Hippocampal formation (tissue), 2 donors: ENCODE measurements at regions not wholly inside any gene's neighbourhood (a gene's known extent, or its start where the extent isn't known, plus 50 kb on each side); places are given as distances from the start of the nearest gene placed in this dataset.

ENCODE experiments used
- DNase-seq, 2 donors: peaks; one replicate each; lab custom pipeline; 2025; lab: John Stamatoyannopoulos, UW

DNA sequence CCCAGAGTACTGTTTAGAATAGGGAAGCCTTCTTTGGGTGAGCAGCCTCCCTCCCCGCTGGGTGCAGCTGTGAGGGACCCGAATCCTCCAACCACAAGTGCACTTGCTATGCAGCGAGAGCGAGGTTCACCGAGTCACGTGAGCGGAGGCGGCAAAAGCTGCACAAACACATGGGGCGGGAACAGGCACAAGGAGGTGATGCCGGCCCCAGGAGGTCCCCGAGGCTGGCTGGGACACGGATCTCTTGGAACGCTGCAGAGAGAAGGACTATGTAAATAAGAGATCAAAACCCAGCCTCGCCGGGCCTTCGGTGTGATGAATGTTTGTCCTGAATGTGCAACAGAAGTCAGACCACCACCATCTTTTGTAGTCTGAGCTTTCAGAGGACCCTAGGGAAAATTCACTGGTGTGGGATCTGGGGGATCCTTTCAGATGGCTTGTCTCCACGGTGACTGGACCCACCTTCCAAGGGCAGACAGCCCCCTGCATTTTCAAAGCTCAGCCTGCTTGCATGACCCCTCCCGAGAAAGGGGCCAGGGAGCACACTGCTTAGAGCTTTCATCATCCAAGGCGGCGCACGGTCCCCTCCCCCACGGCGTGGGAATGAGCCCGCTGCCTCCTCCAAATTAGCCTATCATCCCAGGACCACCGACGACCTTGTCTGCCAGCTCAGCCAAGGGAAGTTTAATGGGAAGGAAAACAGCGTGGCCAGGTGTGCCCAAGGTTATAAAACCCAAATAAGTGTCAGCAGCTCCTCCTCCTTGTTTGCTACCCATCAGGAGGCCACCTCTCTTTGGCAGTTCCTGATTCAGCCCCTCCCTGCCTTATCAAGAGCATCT, 327.7 kb downstream of the CXCL12 start:
- DNase-seq, result no peak

DNA sequence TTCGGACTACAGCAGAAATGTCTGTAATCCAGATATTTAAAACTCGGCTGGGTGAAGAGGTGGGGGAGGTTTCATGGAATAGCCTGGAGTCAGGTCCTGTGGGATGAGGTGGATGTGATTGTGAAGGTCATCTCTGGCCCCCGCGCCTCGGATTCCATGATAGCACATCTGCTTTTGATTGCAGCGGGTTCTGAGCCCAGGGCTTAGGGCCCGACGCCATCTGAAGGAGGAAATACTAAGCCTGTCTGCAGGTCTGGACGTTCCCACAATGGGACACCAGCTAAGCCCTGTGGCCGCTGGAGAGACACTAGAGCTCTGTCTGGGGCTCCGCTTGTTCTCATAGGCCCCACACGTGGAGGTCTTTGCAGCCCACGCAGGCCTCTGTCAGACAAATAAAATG, 328.7 kb downstream of the CXCL12 start:
- no peak for DNase-seq

DNA sequence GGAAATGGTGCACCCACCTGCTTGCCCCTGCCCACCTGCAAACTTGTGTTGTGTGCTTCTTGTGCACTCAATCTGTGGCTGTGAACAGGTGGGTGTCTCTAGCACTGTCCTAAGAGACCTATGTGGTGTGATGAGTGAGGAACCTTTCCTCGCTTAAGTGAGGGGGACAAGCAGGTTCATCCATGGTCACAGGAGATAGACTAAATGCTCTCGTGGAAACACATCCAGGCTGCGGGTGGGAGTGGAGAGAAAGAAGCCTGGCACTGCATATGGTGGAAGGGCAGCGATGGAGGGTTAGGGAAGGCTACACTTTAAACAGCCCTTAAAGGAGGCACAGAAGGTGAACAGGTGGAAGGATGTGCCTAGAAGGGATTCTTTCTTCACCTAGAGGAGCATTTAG, 330.9 kb downstream of the CXCL12 start:
- no peak for DNase-seq

DNA sequence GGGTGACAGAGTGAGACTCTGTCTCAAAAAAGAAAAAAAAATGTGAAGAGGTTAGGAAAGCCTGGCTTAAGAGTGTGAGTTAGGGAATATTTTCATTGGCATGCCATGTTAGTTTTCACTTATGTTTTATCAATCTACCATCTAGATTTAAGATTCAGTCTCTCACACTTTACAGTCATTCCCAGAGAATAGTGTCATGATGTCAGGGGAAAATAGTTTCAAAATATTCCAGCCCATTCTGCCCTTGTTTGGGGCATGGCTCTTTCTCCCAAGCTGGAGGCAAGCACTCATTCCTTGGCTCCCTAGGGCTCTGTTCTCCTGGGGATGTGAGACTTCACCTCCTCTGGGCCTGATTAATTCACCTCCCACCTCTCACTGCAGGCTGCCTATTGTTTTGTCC, 331.5 kb downstream of the CXCL12 start:
- DNase-seq, result no peak

DNA sequence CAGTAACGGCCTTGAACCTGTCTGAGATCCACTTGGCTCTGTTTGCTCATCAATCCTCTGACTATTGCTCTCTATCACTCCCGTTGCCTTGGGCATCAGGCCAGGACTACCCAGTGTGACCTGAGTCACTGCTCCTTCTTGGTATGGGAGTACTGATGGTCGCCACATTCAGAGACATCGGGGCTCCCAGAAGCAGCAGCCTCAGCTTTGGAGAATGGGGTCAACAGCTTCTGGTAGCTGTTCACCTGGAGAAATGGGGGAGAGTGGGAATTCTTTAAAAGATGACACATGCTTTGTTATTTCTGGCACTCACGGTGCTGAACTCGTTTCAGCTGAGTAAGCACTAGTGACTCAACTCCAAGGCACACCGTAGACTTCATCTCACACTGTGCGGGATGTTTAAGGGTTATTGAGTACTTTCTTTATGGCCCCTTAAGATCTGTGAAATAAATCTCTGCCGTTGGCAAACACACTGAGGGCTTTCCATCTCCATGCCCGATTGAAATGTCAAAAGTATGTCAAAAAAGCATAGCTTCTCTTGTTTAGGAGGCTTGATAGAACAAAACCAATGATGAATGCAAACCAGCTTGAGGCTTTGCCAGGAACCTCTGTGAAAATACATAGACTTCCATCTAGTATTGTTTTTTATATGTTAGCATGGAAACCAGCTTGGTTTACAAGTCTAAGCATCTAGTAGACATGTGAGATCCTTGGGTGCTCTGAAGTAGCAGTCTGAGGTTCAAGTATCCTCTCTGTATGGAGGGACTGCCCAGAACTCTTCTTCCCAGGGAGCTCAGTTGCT, 333.1 kb downstream of the CXCL12 start:
- DNase-seq, result no peak

DNA sequence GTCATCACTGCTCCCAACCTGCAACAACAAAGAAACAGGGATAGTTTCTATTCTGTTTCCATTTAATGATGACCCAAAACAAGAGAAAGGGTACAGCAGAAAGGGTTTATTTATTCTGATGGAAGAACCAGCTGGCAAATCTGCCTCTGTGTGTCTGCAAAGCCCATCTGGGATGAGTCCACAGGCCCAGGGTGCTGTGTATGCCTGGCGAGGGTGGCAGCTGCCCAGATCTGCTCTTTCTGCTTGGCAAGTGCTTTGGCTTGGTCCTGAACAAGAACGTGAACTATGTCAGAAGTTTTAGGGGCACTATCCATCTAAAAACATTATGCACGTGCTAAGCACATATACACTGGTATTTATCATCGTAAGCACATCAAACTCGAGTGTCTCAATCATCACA, 333.8 kb downstream of the CXCL12 start:
- DNase-seq, result no peak

DNA sequence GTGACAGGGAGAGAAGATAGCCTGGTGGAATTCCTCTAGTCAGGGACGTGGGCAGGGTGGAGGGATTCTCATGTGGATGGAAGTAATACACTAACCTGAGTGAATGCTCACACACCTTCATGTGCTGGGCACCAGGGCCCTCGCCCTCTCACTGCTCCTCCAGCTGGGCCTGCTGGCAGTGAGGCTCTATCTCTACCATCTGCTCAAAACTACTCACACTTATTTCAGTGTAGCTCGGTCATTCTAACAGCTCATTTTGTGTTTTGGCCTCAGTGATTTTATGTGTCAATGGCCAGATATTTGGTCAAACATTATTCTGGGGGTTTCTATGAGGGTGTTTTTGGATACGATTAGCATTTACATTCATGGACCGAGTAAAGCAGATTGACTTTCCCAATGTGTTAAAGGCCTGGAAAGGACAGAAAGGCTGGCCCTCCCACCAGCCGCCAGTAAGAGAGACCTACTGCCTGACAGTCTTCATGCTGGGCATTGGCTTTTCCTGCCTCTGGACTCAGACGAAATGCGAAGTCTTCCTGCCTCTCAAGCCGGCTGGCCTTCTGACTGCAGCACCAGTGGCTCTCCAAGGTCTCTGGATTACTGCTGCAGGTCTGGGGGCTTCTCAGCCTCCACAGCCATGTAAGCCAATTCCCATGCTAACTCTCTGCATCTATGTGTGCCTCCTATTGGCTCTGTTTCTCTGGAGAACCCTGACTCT, 335.4 kb downstream of the CXCL12 start:
- no peak for DNase-seq

DNA sequence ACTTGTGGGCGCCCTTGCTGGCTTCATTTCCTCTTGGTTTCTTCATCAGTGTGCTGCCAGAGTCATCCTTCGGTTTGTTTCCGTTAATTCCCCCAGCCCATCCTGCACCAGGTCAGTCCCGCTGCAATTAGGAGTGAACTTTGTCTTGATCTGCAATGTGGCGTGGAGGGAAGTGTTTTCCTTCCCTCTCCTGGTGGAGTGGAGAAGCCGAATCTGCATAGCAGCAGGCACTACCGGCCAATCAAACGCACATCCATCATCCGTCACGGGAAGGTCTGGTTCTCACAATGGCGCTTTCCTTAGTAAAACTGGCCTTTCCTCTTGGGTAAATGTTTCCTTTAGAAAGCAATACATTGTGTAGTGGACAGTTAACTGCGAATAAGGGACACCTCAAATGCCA, 337.5 kb downstream of the CXCL12 start:
- no peak for DNase-seq

DNA sequence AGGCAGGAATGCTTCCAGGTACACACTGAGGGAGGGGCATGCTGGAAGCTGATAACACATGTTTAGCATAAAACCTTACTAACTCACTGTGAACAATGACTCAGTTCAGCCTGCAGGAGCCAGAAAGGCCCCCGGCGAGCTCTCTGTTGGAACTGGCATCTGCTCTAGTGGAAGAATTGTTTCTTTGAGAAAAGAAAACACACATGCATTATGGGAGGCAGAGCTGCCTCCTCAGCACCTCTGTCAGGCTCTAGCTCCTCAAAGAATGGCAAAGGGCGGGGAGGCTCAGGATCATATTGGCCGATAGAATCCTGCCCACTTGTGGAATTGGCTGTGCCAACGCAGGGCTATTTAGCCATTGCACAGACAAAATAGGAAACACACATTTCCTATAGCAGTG, 338.3 kb downstream of the CXCL12 start:
- DNase-seq, result peak in 1 of 2 donors; percentile 36

DNA sequence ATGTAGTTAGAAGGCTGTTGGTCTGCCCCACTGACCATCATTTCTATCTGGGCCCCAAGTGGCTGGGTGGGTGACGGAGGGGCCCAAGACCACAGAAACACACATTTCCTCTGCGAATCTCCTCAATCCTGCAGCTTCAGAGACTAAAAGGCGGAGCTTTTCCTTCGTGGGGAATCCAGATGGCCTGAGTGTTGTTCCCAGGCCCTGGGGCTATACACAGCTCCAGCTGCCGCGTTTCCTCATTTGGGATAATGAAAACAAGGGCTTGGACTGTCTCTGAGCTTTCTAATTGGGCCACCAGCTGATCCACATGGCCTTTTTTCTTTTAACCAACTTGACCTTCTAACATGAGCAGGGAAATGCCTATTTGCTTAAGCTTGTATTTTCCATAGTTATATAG, 339.9 kb downstream of the CXCL12 start:
- DNase-seq, result no peak

DNA sequence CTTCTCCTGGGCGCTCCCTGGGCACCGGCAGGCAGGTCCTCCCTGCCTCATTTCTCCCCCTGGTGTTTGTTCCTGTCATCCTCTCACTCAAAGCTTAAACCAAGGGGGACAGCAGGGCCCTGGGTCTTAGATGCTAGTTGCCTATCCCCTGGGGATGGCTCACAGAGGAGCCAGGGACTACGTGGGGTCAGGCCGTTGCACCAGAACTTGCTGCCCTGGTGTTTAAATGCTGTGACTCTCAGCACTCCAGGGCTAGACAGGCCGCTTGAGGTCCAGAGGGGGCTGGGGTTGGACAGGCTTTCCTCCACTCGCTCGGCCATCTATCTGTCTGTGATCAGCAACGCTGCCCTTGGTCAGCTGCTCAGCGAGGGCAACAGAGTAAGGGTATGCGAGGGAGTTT, 340.3 kb downstream of the CXCL12 start:
- no peak for DNase-seq

DNA sequence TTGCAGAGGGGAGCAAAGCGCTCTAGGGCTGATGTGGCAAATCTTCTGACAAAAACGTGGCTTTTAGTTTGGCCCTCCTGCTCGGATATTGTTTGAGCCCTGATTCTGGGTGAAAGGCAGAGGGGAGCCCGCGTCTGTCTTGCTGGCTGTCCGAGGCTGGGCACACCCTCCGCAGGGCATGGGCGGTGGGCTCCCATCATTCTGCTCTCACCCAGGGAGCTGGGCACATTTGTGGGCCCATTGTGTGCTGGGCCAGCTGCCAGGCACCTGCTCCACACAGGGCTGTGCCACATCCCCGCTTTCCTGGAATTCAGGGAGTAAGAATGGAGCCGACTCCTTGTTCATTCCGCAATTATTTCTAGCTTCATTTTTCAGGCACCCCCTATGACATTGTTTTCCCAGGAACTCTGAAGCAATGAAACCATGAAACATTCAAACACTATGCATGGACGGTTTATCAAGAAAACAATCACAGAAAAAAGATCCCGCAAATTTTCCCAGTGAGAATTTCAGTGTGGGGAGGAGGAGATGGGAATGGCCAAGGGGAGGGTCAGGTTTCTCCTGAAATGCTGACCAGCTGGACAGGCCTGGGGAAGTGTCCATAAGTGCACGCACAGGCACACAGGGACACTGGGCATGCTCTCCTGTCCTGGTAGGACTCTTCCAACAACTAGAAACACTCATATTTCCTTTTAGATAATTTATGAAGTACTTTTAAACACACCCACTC, 341.1 kb downstream of the CXCL12 start:
- no peak for DNase-seq

DNA sequence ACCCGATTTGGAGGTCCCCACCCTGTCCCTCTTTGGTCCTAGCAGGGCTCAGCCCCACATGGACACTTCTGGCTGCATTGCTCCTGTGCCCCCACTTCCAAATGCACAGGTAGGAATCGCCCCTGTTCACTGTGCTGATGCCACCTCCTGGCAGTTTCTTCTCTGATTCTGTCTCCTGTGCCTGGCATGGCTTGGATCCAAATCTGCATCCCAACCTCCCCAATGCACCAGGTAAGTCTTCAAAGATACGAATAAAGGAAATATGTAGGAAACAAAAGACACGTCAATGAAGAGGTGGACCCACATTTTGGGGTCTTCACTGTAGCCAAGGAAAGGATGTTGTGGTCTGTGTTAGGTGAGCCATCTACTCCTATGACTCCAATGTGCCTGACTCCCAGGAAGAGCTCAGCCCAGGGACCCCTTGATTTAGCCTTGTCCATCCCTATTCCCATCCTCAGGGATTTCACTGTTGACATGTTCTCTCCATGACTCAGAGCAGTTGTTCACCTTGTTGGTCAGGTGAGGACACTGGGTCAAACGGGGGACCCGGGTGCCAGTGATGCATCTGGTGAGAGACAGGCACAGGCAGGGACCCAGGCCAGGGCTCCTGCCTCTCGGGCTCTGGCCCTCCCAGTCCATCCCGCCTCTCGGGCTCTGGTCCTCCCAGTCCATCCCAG, 341.8 kb downstream of the CXCL12 start:
- DNase-seq, result no peak

DNA sequence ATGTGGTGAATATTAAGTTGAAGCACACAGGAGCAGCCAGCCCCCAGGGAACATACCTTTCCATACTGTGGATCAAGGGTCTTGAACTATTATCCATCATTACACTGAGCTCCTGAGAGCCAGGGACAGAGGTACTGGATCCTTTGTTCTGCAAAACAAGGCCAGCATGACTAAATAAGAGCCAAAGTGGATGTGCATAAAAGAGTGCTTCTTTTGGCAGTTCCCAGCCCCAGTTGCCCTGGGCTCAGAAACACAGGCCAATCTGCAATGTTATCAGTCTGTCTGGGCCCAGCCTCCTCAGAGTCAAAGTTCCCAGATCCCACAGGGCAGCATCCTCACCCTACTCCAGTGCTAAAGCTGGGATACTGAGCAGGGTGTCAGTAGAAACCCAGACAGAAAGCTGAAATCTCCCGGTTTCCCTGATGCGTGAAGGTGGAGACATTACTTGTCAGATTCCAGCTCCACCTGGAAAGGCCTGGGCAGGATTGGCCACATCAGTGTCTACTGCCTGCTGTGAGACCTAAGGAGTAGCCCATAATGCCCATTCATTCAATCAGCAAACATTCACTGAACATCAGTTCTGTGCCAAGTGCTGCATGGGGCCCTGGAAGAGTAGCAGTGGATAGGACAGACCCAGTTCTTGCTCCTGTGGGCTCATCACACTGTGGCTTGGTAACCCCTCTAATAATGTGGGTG, 342.7 kb downstream of the CXCL12 start:
- DNase-seq, result no peak

DNA sequence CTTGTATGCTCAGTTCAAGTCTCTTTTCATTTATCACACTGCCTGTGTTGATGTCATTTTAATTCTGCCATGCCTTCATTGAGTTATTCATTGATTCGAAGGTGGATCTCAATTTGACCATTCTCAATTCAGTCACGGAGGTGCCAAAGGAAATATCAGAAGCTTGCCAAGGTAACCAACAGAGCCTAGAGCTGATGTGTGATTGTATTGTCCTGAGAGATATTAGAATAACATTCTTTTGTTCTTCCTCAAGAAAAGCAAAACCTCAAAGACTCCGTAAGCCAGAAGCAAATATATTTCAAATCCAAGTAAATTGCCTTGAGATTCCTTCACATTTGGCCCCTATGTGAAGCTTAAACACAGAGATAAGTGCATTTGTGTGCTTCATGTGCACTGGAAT, 345.3 kb downstream of the CXCL12 start:
- DNase-seq, result no peak

DNA sequence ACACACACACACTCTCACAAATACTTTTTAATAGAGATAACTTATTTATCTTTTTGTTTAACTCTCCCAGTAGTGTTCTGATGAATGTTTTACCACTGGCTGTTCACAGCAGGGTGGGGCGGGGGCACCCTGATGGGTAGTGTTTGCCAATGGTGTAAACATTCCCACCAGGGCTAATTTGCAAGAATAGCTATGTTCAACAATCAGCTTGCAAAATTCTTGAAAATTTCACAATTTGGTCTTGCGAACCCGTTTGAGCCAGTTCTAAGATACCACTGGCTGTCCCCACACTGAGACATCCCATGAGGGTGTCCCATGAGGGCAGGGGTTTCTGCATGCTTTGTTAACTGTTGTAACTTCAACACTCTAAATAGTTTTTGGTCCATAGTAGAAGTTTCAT, 348.5 kb downstream of the CXCL12 start:
- no peak for DNase-seq

DNA sequence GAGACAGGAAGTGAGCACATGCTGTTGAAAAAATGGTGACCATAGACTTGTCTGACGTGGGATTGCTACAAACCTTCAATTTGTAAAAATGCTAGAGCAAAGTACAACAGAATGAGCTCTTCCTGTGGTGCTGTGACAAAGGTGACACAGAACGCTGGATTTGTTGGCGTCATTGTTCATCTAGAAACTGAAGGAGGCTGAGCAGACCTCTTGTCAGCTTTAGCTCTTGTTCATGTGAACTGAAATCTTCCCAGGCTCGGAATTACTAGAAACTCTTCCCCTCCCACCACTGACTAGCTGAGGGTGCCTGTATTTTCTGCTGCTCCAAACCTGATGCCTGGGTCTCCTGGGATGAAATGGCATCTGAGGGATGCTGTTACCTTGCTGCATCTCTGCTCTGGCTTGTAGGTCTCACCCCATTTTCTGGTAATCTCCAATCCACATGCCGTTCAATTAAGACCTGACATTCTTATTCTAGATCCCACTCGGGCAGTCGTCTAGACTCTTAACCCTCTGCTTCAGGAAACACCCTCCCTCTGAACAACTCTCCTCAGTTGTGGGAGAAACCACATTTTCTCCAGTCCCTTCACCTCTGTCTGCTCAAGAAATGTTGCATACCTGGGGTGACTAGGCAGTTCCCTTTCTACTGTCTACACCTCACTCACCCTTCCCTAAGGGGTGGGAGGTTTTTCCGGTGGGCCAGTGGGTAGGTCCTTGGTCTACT, 349.3 kb downstream of the CXCL12 start:
- DNase-seq, result no peak

DNA sequence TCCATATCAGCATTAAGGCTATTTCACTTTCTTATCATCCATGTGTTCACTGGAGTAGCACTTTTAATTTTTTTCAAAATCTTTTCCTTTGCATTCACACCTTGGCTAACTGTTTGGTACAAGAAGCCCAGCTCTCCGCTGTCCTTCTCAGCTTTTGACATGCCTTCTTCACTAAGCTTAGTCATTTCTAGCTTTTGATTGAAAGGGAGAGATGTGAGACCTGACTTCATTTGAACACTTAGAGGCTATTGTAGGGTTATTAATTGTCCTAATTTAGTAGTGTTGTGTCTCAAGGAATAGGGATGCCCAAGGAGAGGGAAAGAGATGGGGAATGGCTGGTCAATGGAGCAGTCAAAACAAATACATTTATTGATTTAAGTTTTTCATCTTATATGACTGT, 350.0 kb downstream of the CXCL12 start:
- DNase-seq, result no peak

DNA sequence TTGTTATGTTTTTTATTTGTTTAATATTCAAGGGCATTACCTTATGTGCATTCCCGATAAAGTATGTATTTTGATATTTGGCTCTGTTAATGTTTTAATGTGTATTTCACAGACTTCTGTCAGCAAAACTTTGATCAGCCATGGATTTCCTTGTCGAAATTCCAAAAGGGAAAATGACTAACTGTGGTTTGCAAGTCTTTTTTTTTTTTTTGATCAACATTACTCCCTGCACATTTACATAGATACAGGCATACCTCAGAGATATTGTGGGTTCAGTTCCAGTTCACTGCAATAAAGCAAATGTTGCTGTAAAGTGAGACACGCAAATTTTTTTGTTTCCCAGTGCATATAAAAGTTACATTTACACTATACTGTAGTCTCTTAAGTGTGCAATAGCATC, 351.9 kb downstream of the CXCL12 start:
- no peak for DNase-seq

DNA sequence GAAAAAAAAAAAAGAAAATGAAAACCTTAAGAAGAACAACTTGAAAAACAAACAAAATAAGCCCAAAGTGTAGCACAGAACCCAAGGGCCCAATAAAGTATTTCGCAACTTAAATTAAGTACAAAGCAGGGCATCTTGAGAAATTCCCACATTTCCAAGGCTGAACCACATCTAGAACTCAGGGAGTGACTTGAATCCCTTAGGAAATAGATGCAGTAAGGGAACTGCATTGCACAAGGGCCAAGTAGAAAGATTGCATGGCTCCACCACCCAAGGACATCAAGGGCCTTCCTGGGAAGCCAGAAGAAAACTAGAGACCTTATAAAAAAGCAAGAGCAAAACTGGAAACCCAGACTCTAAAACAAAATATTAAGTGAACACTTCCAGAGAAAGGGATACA, 352.7 kb downstream of the CXCL12 start:
- no peak for DNase-seq
